Activated naive CD4-positive, alpha-beta T cell treated with anti-CD3 and anti-CD28 coated beads for 36 hours (primary cell): ENCODE measurements at regions not wholly inside any gene's neighbourhood (a gene's known extent, or its start where the extent isn't known, plus 50 kb on each side); places are given as distances from the start of the nearest gene placed in this dataset.
"Not testable (repeated sequence)": the region's sequence is repeated elsewhere in the genome, so short reads cannot be mapped to it uniquely, and the experiment has no call there.

Source experiments
- CTCF ChIA-PET: fragments of 350-600 bp; sonication (Branson Sonifier 250); formaldehyde crosslinking; loops from one replicate; lab custom pipeline; 2021; ENCODE audit warnings: antibody characterized with exemption; lab: Charles Lee
- DNase-seq: peaks from one replicate; pipeline ENCODE4 v3.0.0-alpha.2; 2020
- H3K27ac Mint-ChIP-seq: one replicate; pipeline ENCODE4 v1.8.0; 2021; ENCODE audit warnings: mild to moderate bottlenecking, mixed read lengths
- H3K27me3 Mint-ChIP-seq: one replicate; pipeline ENCODE4 v1.8.0; 2021; ENCODE audit warnings: low read depth, mixed read lengths
- H3K36me3 Mint-ChIP-seq: one replicate; pipeline ENCODE4 v1.8.0; 2021; ENCODE audit warnings: low read depth, mixed read lengths
- H3K4me1 Mint-ChIP-seq: one replicate; pipeline ENCODE4 v1.8.0; 2021; ENCODE audit warnings: low read depth, mixed read lengths
- H3K4me3 Mint-ChIP-seq: one replicate; pipeline ENCODE4 v1.8.0; 2021; ENCODE audit warnings: mild to moderate bottlenecking, moderate library complexity, mixed read lengths
- H3K9me3 Mint-ChIP-seq: one replicate; pipeline ENCODE4 v1.8.0; 2021; ENCODE audit warnings: mixed read lengths
- intact Hi-C: fragments of 100-400 bp; cut with micrococcal nuclease; formaldehyde crosslinking; loops from one replicate; pipeline ENCODE4 v1.15.1; 2023

DNA sequence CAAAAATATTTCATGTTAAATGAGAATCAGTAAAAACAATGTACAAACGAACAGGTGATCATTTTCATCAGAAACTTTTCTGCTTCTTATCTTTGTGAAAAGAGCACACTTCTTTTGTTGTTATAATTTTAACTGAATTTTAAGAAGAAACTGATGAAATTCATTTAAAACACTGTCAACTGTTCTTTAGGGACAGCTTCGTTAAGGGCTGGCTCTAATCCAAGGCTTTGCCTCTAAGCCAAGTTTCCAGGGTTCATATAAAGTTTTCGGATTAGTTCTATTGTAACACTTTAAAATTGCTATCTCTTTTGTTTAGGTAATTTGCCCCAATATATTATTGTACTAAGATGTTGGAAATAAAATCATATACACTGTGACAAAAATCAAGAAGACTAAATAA lies 559.2 kb downstream of the TUSC1 start:
- peaks cover 21% of the 10 kb centered on the region for H3K9me3 Mint-ChIP-seq

DNA sequence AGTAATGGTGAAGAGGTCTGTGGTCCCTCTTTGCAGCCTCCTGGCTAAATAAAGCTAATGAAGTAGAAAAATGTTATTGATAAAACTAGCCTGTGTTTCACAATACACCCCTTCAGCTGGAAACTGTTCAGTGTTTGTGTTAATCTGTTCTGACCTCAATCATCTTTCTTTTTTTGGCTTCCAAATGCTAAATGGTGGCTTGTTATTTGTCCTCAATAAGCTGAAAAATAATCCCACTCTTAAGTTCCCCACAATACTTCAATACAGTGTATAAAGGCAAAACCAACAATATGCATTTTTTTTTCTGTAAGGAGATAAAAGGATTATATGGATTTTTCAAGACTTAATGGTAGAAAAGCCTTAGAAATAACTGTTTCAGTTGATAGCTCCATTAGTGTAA lies 560.5 kb downstream of the TUSC1 start:
- no peaks in the 10 kb centered on the region for H3K4me1 Mint-ChIP-seq
- peaks cover 15% of the 10 kb centered on the region for H3K9me3 Mint-ChIP-seq
- no peak for DNase-seq
- no peak overlapping the region for H3K4me3 Mint-ChIP-seq
- intact Hi-C loops: loop anchor here (10.0 kb wide), 1 partner anchor 63 kb away; no protein-coding TSS in a partner anchor
- no peaks in the 10 kb centered on the region for H3K36me3 Mint-ChIP-seq
- H3K27me3 Mint-ChIP-seq: no peaks in the 10 kb centered on the region
- CTCF ChIA-PET: no interaction called here
- H3K27ac Mint-ChIP-seq: no peak overlapping the region

More for the DNA sequence above, 559.2 kb downstream of the TUSC1 start:
- Mint-ChIP-seq H3K27me3 (no peaks in the 10 kb centered on the region), H3K27ac (no peak overlapping the region), H3K4me3 (no peak overlapping the region), H3K36me3 (no peaks in the 10 kb centered on the region), H3K4me1 (no peaks in the 10 kb centered on the region)
- intact Hi-C loops: loop anchor here (10.0 kb wide), 1 partner anchor 64 kb away; no protein-coding TSS in a partner anchor
- CTCF ChIA-PET: no interaction called here
- no peak for DNase-seq

- H3K9me3 Mint-ChIP-seq: peaks cover 16% of the 10 kb centered on the region
- DNase-seq, H3K4me3 Mint-ChIP-seq, H3K36me3 Mint-ChIP-seq, H3K27ac Mint-ChIP-seq, intact Hi-C loops, CTCF ChIA-PET, H3K27me3 Mint-ChIP-seq, H3K4me1 Mint-ChIP-seq: not testable (repeated sequence)
Observed at GRCh38 chr9:25102204-25102603, 556.5 kb upstream of the IZUMO3 start.

DNA sequence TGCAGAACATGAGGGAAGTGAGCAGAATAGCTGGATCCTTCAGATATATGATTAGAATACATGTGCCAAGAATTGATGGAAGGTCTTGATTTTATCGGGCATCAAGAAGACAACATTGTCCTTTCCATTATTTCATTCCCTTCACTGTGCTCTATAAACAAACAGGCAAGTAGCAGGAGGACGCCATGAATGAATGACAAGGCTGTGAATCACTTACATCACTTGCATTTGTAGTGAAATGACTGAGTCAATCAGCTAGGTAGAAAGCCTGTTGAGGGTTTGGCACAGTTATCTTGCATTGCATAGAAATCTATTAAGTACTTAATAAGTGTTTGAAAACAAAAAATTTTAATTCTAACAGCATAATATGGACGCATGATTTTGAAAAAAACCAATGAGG lies 548.8 kb upstream of the IZUMO3 start:
- no peak for DNase-seq
- Mint-ChIP-seq H3K4me3 (no peak overlapping the region), H3K4me1 (no peaks in the 10 kb centered on the region), H3K27me3 (no peaks in the 10 kb centered on the region), H3K9me3 (peaks cover 11% of the 10 kb centered on the region), H3K27ac (no peak overlapping the region), H3K36me3 (no peaks in the 10 kb centered on the region)
- intact Hi-C loops: no loop called here
- CTCF ChIA-PET: no interaction called here

GRCh38 chr9:25078202-25078601 lies 532.5 kb upstream of the IZUMO3 start:
- no peaks in the 10 kb centered on the region for H3K4me1 Mint-ChIP-seq
- no peak overlapping the region for H3K27ac Mint-ChIP-seq
- intact Hi-C loops: no loop called here
- no peak overlapping the region for H3K4me3 Mint-ChIP-seq
- H3K27me3 Mint-ChIP-seq: no peaks in the 10 kb centered on the region
- H3K9me3 Mint-ChIP-seq: peaks cover 14% of the 10 kb centered on the region
- no peak for DNase-seq
- CTCF ChIA-PET: no interaction called here
- H3K36me3 Mint-ChIP-seq: no peaks in the 10 kb centered on the region

DNA sequence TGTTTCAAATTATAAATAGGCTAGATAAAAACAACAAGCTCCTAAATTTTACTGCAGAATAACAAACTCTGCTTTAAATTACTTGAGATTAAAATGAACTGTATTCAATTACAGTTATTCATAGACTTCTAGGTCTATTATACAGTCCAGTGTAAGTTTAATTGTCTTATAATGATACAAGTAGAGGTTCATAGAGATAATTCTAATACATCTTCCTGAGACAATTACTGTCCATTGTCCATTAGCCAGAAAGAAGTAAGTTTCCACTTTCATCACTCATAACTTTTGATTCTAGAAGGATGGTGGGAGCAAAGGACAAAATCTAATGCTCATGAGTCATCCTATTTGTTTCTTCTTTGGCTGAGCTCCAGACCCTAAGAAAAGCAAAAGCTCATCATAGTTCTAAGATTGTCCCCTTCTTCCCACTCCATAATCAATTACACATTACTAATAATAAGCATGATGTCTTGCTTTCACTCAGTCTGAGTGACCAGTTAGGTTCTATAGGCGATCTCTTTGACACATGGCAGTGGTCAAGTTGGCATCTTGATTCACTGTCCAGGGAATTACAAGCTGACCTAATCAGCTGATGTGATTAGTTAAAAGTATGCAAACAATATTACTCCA lies 502.5 kb upstream of the IZUMO3 start:
- peaks cover 11% of the 10 kb centered on the region for H3K9me3 Mint-ChIP-seq
- no peaks in the 10 kb centered on the region for H3K27me3 Mint-ChIP-seq
- no peaks in the 10 kb centered on the region for H3K4me1 Mint-ChIP-seq
- H3K36me3 Mint-ChIP-seq: no peaks in the 10 kb centered on the region
- no peak overlapping the region for H3K4me3 Mint-ChIP-seq
- no peak overlapping the region for H3K27ac Mint-ChIP-seq
- CTCF ChIA-PET: interaction anchor here (1.2 kb wide), 1 partner anchor 24 kb away, joined by 4 read pairs; no protein-coding TSS in a partner anchor
- intact Hi-C loops: no loop called here
- DNase-seq: no peak

DNA sequence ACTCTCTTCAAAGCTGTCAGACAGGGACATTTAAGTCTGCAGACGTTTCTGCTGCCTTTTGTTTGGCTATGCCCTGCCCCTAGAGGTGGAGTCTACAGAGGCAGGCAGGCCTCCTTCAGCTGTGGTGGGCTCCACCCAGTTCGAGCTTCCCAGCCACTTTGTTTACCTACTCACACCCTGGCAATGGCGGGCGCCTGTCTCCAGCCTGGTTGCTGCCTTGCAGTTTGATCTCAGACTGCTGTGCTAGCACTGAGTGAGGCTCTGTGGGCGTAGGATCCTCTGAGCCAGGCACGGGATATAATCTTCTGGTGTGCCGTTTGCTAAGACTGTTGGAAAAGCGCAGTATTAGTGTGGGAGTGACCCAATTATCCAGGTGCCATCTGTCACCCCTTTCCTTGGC lies 499.8 kb upstream of the IZUMO3 start:
- CTCF ChIA-PET: interaction anchor here (0.7 kb wide), 1 partner anchor 399 kb away, joined by 3 read pairs; no protein-coding TSS in a partner anchor
- H3K27me3 Mint-ChIP-seq, DNase-seq, H3K36me3 Mint-ChIP-seq, H3K4me3 Mint-ChIP-seq, intact Hi-C loops, H3K27ac Mint-ChIP-seq, H3K4me1 Mint-ChIP-seq: not testable (repeated sequence)
- H3K9me3 Mint-ChIP-seq: peaks cover 18% of the 10 kb centered on the region

DNA sequence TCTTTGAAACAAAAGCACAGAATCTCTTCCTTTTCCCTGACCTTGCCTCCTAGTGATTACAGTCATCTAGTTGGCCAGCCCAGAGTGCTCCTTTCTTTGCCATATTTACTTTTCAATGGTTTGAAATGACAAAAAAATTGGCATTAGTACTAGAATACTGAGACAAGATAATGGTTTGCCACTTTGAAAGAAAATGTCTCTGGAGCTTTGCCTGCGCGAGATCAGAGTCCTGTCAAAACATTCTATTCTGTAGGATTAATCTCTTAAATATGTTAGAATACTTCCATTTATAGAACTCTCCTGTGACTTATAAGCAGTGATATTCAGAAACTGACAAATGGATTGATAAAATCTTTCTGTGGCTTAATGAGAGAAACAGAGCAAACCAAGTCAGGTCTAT lies 484.0 kb upstream of the IZUMO3 start:
- intact Hi-C loops: no loop called here
- Mint-ChIP-seq H3K4me3 (no peak overlapping the region), H3K27me3 (no peaks in the 10 kb centered on the region), H3K27ac (no peak overlapping the region), H3K36me3 (no peaks in the 10 kb centered on the region), H3K9me3 (peaks cover 8% of the 10 kb centered on the region), H3K4me1 (no peaks in the 10 kb centered on the region)
- DNase-seq: no peak
- CTCF ChIA-PET: no interaction called here

DNA sequence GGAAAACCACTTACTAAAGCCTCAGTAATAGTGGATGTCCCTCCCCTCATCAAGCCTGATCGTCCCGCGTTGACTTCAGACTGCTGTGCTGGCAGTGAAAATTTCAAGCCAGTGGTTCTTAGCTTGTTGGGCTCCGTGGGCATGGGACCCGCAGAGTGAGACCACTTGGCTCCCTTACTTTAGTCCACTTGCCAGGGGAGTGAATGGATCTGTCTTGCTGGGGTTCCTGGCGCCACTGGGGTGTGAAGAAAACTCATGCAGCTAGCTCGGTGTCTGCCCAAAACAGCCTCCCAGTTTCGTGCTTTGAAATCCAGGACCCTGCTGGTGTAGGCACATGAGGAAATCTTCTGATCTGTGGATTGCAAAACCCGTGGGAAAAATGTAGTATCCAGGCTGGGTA lies 480.0 kb upstream of the IZUMO3 start:
- no peaks in the 10 kb centered on the region for H3K4me1 Mint-ChIP-seq
- no peaks in the 10 kb centered on the region for H3K36me3 Mint-ChIP-seq
- H3K27ac Mint-ChIP-seq: no peak overlapping the region
- DNase-seq: no peak
- H3K27me3 Mint-ChIP-seq: no peaks in the 10 kb centered on the region
- H3K4me3 Mint-ChIP-seq: no peak overlapping the region
- intact Hi-C loops: no loop called here
- CTCF ChIA-PET: no interaction called here
- H3K9me3 Mint-ChIP-seq: peaks cover 14% of the 10 kb centered on the region

GRCh38 chr9:25025156-25025555 lies 479.5 kb upstream of the IZUMO3 start:
- Mint-ChIP-seq H3K4me1 (no peaks in the 10 kb centered on the region), H3K9me3 (peaks cover 17% of the 10 kb centered on the region), H3K4me3 (no peak overlapping the region), H3K36me3 (no peaks in the 10 kb centered on the region), H3K27ac (no peak overlapping the region), H3K27me3 (no peaks in the 10 kb centered on the region)
- DNase-seq: no peak
- intact Hi-C loops: no loop called here
- CTCF ChIA-PET: no interaction called here

GRCh38 chr9:25017779-25018178 lies 472.1 kb upstream of the IZUMO3 start:
- DNase-seq: no peak
- Mint-ChIP-seq H3K27me3 (no peaks in the 10 kb centered on the region), H3K9me3 (peaks cover 18% of the 10 kb centered on the region), H3K4me1 (no peaks in the 10 kb centered on the region), H3K4me3 (no peak overlapping the region), H3K27ac (no peak overlapping the region), H3K36me3 (no peaks in the 10 kb centered on the region)
- CTCF ChIA-PET: no interaction called here
- intact Hi-C loops: no loop called here

DNA sequence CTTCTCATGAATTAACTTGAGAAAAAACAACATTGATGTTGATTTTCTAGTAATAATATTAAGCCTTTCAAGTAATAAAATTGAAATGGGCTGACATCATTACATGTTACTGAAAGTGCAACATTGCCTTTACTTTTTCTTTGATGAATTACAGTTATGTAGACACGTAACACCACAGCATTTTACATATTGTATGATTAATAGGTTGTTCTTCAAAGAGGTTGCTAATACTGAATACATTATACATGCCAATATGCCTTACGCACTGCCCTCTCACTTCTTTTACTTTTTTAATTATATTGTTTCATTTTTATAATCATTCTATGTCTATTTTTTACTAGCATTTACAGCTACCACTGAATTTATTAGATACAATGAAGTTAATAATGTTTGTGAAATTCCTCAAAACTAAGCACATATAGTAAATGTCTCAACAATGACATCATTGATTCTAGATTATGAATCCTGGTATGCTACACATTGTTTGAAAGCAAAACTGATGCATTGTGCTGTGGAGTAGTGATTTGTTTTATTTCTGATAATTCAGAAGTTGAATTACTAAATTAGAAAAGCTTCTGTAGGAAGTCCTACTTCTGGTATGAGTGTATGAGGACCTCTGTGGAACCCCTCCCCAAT lies 464.4 kb upstream of the IZUMO3 start:
- intact Hi-C loops: no loop called here
- Mint-ChIP-seq H3K36me3 (no peaks in the 10 kb centered on the region), H3K4me3 (no peak overlapping the region), H3K4me1 (no peaks in the 10 kb centered on the region), H3K9me3 (peaks cover 5% of the 10 kb centered on the region), H3K27me3 (no peaks in the 10 kb centered on the region), H3K27ac (no peak overlapping the region)
- no peak for DNase-seq
- CTCF ChIA-PET: no interaction called here

- CTCF ChIA-PET: interaction anchor here (0.6 kb wide), 1 partner anchor 543 kb away, joined by 3 read pairs; no protein-coding TSS in a partner anchor
- no peaks in the 10 kb centered on the region for H3K4me1 Mint-ChIP-seq
- H3K9me3 Mint-ChIP-seq: peaks cover 10% of the 10 kb centered on the region
- intact Hi-C loops: no loop called here
- no peaks in the 10 kb centered on the region for H3K36me3 Mint-ChIP-seq
- H3K27ac Mint-ChIP-seq: no peak overlapping the region
- no peaks in the 10 kb centered on the region for H3K27me3 Mint-ChIP-seq
- no peak for DNase-seq
- no peak overlapping the region for H3K4me3 Mint-ChIP-seq
Observed at GRCh38 chr9:25003686-25004085, 458.0 kb upstream of the IZUMO3 start.
